ENCODE measurements at regions not wholly inside any gene's neighbourhood (a gene's known extent, or its start where the extent isn't known, plus 50 kb on each side); places are given as distances from the start of the nearest gene placed in this dataset.

DNA sequence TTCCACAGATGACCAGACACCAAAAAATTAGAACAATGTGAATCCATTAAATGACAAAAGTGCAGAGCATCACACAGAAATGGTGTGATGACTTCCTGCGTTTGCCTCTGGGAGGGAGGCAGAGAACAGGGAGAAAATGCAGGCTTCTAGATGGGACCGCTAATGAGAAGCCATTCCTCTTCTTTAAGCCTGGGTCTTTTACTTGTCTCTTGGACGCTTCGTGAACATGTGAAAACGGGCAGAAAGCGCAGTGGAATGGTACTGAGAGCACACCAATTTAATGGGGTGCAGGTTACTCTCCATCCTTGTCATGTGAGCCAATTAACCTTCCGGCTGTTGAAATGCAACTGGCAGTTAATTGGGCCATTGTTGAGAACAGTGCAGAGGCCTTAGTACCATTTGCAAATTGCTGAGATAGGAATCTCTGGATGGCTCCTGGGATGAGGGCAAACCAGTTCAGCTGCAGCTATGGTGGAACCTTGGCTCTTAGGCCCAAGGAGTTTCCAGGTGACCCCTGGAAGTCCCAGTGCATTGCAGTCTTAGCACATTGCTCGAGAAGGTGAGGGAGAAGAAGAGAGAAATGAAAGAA, 210.4 kb upstream of the CXCR4 start:
- POLR2A ChIA-PET = interaction anchor here (1.0 to 1.7 kb wide), 2 partner anchors 16 to 22 kb away, joined by 3 to 5 read pairs; no protein-coding TSS in a partner anchor
- ATAC-seq = no peak
- Mint-ChIP-seq H3K9me3 (peaks cover 4% of the 10 kb centered on the region), H3K4me1 (ENCODE audit: low read depth) (peaks cover 48% of the 10 kb centered on the region), H3K27ac (peak overlapping the region; percentile 83), H3K36me3 (ENCODE audit: low read depth) (no peaks in the 10 kb centered on the region), H3K4me3 (peak overlapping the region; percentile 44), H3K27me3 (no peaks in the 10 kb centered on the region)
- no peak for DNase-seq
- no peak for TF ChIP-seq CTCF (IDR thresholded peaks at IDR 0.05)
- CTCF ChIA-PET = interaction anchor here (1.1 to 1.8 kb wide), 2 partner anchors 16 to 115 kb away, joined by 3 to 4 read pairs; no protein-coding TSS in a partner anchor
- intact Hi-C loops (cut with micrococcal nuclease) = loop anchor here (5.0 to 10.0 kb wide), 3 partner anchors 34 to 191 kb away; no protein-coding TSS in a partner anchor

DNA sequence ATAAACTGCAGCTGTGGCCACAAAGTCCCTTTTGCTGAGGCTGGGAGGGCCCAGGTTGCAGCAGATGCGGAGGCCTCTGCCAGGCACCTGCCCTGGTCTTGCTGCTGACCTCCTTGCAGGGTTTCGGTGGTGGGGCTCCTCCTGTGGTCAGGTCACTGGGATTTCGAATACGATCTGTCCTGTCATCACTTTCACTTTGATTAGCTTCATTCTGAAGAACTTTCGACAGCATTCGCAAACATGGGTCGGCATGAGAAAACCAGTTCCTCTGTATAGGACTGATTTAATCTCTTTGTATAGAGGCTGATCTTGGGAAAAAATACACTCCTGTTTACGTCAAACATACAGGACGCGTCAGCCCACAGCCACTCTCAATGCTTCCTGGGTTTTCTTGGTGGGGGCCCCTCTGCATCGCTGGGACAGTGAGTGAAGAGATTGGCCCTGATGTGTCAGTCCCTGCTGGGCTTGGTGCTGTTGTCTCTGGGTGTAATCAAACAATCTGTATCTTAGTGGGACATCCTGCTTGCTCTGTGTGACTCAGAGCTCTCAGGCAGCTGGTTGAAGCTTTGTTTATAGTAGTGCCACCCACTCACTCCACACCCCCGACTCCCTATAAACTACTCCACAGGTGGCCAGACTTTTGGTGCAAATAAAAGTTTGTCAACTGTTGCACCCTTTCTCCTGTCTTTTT, 209.4 kb upstream of the CXCR4 start:
- ChIA-PET POLR2A (interaction anchor here (0.7 to 1.9 kb wide), 12 partner anchors 11 to 195 kb away, joined by 3 to 9 read pairs (median 4); no protein-coding TSS in a partner anchor), CTCF (interaction anchor here (0.6 to 1.8 kb wide), 3 partner anchors 17 to 114 kb away, joined by 3 to 4 read pairs (median 3); no protein-coding TSS in a partner anchor)
- H3K4me1 Mint-ChIP-seq (ENCODE audit: low read depth) = peaks cover 58% of the 10 kb centered on the region
- no peak for TF ChIP-seq CTCF (IDR thresholded peaks at IDR 0.05)
- intact Hi-C loops (cut with micrococcal nuclease) = loop anchor here (2.0 to 10.0 kb wide), 4 partner anchors 35 to 190 kb away; no protein-coding TSS in a partner anchor
- H3K27ac Mint-ChIP-seq = peak overlapping the region; percentile 83
- DNase-seq (peak; percentile 88), ATAC-seq (peak; percentile 95)
- peak overlapping the region; percentile 44 for H3K4me3 Mint-ChIP-seq
- peaks cover 4% of the 10 kb centered on the region for H3K9me3 Mint-ChIP-seq
- H3K36me3 Mint-ChIP-seq (ENCODE audit: low read depth) = no peaks in the 10 kb centered on the region
- H3K27me3 Mint-ChIP-seq = no peaks in the 10 kb centered on the region

DNA sequence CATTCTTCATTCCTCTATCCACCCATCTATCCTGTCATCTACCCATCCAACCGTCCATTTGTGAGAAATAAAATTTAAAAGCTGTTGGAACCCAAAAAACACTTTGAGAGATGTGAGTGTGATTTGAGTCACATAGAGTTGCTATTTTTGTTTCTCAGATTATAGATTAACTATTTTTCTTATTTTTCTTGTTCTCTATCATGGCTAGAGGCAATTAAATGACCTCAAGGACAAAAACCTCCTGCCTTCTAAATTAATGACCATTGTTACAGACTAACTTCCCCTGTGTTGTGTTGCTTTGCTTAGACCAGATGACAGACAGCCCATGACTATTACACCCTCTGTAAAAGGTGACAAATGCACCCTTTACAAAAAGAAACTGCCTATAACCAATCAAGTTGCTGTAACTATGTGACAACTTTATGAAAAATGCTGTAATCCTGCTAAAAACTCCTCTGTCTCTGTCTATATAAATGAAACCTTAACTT, 207.9 kb upstream of the CXCR4 start:
- H3K27me3 Mint-ChIP-seq = no peaks in the 10 kb centered on the region
- peaks cover 4% of the 10 kb centered on the region for H3K9me3 Mint-ChIP-seq
- intact Hi-C loops (cut with micrococcal nuclease) = loop anchor here (2.0 to 10.0 kb wide), 4 partner anchors 36 to 189 kb away; no protein-coding TSS in a partner anchor
- ChIA-PET CTCF (no interaction called here), POLR2A (interaction anchor here (1.3 to 1.9 kb wide), 2 partner anchors 9 to 56 kb away, joined by 4 to 8 read pairs; no protein-coding TSS in a partner anchor)
- peaks cover 62% of the 10 kb centered on the region for H3K4me1 Mint-ChIP-seq (ENCODE audit: low read depth)
- ATAC-seq (no peak), DNase-seq (no peak)
- H3K36me3 Mint-ChIP-seq (ENCODE audit: low read depth) = no peaks in the 10 kb centered on the region
- no peak overlapping the region for H3K4me3 Mint-ChIP-seq
- no peak overlapping the region for H3K27ac Mint-ChIP-seq
- no peak for TF ChIP-seq CTCF (IDR thresholded peaks at IDR 0.05)

- H3K4me3 Mint-ChIP-seq = no peak overlapping the region
- peaks cover 68% of the 10 kb centered on the region for H3K4me1 Mint-ChIP-seq (ENCODE audit: low read depth)
- H3K9me3 Mint-ChIP-seq = peaks cover 4% of the 10 kb centered on the region
- CTCF ChIA-PET = no interaction called here
- POLR2A ChIA-PET = no interaction called here
- TF ChIP-seq CTCF (IDR thresholded peaks at IDR 0.05) = no peak
- ATAC-seq (no peak), DNase-seq (no peak)
- H3K27ac Mint-ChIP-seq = no peak overlapping the region
- intact Hi-C loops (cut with micrococcal nuclease) = loop anchor here (5.0 to 10.0 kb wide), 4 partner anchors 37 to 273 kb away; no protein-coding TSS in a partner anchor
- H3K27me3 Mint-ChIP-seq = no peaks in the 10 kb centered on the region
- no peaks in the 10 kb centered on the region for H3K36me3 Mint-ChIP-seq (ENCODE audit: low read depth)
These were observed 207.0 kb upstream of the CXCR4 start for GRCh38 chr2:136324966-136325365.

Data from activated CD8-positive, alpha-beta T cell treated with anti-CD3 and anti-CD28 coated beads for 36 hours (primary cell).